DMS114 treated with DMSO at 0.1 percent for 48 hours (cell line): ENCODE measurements at regions not wholly inside any gene's neighbourhood (a gene's known extent, or its start where the extent isn't known, plus 50 kb on each side); places are given as distances from the start of the nearest gene placed in this dataset.

Experiments
- DNase-seq: peaks from one replicate; lab custom pipeline; 2025; ENCODE audit not compliant: unreplicated experiment; lab: John Stamatoyannopoulos, UW

DNA sequence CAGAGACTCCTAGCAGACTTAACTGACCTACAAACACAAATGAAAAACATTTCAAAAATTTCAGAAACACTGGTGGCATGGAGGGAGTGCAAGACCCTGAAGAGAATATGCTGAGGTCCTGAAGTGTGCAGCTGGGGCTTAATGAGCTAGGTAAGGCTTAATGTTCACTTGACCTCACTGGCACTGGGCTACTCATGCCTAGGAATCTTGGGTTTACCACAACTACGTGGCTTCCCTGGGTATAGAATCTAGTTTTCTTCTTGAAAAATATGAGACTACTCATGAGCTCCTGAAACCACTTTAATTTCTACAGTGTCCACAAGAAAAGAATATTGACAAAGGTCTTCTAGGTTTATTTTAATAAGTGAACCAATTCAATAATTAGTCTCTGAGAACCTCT is 139.8 kb downstream of the HNMT start:
- DNase-seq = no peak

DNA sequence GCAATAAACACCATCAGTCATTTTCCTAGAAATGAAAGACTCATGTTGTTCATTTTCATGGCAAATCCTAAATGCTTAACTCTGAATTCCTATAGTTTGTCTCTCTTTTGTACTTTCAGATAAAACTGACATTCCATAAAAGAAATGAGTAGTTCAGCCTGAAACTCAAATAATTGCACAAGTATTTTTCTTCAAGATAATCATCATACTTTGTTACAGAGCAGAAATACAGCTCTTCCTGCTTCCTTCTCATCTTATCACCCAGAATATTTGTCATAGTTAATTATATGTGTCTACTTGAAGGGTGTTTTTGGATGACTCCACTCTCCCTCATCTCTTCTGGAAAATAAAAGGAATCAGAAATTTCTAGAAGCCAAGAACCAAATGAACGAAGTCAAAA is 141.1 kb downstream of the HNMT start:
- DNase-seq = no peak

DNA sequence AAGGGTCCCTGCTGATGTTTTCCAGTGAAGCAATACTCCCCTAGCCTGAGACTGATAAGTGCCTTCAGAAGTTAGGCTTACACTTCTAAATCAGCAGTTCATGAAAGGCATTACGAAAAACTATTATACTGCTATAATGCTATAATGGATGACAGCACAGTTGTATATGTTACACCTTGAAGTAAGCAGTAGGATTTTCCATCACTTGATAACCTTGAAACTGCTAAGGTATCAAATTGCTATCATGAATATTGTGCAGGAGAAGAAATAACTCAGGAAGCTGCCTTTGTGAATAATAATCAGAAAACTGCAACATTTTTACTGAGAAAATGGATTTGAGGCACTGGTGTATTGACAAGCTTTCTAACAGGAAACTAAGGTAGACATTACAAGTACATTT is 142.3 kb downstream of the HNMT start:
- no peak for DNase-seq

DNA sequence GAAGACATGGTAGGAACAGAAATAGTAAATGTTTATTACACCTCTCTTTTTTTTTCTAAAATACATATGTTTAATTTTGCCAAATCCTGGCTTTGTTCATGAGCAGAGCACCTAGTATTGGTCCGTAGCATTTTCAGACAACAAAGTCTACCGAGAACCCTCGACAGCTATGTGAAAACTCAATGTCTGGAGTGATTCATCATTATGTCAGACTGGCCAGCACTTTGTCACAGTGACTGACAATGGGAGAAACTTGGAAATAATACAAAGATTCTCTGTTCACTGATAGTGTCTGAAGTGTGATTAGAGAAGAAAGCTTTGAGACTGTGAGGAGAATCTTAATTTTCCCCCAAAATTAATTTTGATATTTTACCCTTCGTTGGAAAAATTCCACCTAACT is 143.0 kb downstream of the HNMT start:
- DNase-seq = no peak

DNA sequence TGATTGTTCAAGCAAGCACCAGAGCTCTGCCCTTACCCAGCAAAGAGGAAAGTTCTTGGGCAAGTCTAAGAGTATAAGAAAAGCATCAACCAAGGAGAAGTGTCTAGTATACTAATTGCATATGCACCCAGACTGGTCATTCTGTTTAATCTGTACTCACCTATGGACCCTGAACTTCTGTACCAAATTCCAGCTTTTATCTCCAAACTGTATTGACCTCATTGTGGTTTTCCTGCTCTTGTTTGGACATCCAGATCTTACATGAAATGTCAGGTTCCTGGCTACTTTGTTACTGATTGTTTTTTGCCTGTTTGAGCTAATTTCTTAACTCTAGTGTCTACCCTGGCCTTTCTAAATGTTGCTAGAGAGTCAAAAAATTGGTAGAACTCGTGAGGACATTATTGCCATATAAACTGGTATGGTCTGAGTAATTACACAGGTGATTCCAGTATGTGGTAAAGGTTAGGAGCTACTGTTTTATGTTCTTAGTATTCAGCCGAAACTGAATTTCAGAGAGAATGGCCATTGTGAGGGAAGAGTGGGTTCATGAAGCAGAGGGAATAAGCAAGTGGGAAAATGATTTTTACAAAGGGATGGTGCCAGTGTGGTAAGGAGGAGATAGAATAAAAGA is 146.3 kb downstream of the HNMT start:
- DNase-seq = no peak

DNA sequence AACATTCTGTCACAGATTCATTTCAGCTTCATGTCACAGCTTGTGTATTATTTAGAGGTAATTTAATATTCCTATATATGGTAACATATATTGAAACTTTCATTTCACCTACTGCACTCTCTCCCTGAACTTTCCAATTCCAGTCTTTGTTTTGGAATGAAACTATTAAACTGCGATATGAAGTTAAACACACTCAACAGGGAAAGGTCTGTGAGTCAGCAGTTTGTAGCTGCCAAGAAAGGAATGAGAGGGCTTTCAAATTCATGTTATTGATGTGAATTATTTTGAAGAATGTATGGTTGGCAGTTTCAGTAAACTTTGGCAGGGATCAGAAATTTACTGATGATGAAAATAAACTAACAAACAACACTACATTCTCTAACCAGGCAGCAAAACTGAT is 148.3 kb downstream of the HNMT start:
- no peak for DNase-seq

DNA sequence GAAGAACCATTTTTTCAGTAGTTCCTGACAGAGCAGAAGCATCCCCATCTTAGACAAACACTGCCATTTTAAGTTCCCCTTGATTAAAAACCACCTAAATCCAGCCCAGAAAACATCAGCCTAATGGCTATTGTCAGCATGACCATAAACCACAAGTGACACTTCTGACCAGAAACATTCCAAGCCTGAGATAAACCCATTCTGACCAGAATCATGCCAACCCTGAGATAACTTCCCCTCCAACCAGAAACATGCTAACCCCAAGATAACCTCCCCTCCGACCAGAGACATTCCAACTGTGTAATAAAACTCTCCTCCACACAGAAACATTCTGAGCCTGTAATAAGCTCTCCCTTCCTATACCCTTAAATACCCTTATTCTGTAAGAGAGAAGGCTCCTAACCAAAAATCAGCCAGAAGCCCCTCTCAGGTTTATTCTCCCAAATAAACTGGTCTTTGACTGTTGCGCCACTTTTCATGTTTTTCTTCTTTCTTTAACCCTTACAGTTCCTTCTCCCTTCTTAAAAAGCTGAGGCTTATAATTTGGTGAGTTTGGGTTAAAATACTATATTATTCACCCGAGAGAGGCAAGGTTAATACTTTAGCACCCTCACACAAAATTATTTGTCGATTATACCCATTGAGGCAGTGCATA is 149.7 kb downstream of the HNMT start:
- DNase-seq = no peak

DNA sequence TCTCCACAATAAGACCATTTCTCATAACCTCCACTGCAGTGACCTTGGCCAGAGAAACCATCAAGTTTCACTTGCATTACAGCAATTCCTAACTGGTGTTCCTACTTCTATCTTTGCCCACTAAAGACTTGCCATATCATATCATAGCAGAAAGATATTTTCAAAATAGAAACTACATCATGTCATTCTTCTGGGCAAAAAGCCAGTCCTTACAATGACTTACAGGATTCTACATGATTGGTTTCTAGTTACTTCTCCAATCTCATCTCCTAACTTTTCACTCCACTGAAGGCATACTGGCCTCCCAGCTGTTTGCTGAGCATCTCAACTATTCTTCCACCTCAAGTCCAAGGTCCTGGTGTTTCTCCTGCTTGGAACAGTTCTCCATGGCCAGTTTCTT is 151.4 kb downstream of the HNMT start:
- no peak for DNase-seq

DNA sequence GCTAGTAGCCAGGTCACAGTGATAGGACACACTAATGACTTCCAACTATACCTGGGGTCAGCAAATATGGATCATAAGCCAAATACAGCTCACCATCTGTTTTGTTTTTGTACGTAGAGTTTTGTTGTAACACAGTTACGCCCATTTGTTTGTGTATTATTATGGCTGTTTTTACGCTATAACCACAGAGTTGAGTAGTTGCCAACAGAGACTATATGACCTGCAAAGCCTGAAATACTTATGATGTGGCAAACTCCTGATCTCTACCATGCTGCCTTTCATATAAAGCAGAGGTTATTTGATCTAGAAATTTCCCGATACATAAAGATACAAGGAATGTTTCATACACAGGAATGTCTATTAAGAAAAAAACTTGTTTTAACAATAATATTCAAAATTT is 152.2 kb downstream of the HNMT start:
- DNase-seq = no peak

DNA sequence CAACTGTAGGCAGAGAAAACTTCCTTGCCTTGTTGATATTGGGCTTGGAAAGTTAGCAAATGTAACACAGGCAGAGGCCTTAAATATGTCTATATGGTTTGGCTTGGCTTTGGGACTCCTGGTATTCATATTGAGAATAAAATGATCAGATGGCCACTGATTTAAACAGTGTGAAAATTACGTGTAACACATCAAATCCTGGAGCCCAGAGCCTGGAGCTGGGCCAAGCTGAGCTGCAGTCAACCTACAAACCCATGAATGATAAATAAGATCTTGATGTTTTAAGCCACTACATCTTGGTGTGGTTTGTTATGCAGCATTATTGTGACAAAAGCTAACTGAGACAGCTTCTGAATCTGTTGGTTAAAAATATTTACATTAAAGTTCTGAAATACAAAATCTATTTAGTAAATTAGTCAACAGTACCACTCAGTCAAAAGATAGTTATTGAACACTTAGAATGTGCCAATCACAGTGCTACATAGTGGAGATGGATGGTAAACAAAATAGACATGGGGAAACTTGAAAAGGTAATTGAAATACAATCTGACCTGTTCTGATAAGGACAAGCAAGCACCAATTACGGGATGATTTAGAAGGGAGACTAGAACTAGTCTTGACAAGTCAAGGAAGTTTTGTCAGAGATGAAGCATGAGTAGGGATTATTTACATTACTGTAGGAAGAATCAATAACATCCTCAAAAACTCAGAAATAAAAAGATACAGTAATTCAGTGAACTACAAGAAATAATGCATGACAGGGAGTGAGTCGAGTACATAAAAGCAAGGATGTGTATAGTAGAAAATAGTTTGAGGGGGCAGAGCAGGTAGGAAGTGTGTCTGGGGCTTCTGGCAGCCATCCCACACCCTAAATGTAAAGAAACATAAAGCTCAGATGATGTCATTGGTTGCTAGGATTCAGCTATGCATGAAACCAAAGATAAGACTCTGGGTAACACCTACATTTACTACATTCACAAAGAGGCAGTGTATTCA is 157.7 kb downstream of the HNMT start:
- DNase-seq = no peak

DNA sequence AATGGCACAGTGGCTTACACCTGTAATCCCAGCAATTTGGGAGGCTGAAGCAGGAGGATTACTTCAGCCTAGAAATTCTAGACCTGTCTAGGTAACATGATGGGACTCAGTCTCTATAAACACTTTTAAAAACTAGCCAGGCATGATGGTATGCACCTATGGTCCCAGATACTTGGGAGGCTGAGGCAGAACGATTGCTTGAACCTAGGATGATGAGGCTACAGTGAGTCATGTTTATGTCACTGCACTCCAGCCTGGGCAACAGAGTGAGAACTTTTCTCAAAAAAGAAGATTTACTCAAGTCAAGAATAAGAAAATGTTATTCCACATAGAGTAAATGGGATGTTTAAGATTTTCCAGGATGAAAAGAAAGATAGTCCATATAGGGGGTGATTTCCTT is 158.6 kb downstream of the HNMT start:
- DNase-seq = no peak

DNA sequence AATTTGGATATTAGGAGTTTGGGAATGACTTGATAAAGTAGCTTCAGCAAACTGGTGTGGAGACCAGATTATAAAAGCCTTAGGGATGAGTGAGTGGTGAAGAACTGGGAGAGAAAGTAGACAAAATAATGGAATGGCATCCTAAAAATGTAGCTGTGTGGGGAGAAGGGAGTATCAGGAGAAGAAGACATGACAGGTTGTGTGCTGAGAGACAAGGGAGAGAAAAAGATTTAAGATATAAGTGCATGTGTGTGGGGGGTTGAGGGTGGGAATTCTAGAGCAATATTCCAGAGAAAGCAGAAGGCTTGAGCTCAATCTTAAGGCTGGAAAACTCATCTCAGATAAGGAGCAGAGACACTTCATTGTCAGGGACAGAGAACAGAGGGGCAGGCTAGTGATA is 159.5 kb downstream of the HNMT start:
- no peak for DNase-seq

DNA sequence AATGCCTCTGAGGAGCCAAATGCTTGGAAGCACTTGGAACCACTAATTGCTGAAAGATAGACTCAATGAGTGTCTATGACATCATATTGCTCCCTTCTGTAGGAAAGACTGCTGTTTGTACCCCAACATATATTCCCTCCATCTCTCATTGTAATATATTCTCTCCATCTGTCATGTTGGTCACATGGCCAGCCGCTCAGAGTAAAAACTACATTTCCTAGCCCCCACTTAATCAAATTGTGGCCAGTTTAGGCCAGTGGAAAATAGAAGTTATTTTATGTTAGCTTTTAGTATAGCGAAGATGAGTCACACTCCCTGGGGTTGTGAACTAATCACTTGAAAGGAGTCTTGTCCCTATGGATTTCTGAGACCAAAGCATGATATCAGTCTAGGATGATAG is 160.2 kb downstream of the HNMT start:
- DNase-seq = no peak

DNA sequence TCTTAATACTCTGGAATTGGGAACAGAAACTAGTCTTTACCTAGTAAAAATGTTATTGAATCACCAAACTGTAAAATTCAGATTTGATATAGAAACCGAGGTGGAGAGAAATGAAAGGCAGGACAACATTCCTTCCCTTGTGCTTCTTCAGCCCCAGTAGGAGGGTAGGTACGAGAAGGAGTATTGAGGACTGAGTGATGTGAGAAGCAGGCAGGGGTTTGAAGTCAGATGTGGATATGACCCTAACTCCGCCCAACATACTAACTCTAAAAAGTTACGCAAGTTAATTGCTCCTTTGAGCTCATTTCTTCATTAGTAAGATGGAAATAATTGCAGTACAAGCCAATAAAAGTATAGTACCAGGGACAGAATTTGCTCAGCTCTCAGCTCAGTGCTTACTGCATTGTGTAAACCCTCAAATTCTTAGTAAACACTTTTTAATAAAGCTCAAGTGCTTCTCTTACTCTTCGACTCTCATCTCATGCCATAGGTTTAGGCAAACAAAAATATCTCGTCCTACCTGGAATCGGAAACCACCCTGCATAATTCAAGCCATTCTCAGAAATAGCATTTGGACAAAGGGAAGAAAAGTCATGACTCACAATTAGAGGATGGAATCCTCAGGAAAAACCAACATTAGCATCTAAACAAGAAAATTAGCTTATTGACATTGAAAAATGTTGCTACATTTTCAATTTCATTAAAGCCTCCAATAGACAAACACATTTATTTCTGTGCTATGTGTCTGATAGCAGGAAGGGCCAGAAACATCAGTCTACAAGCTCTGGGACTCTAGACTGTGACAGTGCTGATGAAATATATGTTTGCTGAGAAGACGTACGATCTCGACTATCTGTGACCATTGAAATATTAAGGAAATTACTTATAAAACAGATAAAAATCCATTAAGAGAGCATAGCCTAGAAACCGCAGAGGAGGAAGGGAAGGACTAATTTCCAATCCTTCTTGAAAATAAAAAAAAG is 161.3 kb downstream of the HNMT start:
- no peak for DNase-seq

DNA sequence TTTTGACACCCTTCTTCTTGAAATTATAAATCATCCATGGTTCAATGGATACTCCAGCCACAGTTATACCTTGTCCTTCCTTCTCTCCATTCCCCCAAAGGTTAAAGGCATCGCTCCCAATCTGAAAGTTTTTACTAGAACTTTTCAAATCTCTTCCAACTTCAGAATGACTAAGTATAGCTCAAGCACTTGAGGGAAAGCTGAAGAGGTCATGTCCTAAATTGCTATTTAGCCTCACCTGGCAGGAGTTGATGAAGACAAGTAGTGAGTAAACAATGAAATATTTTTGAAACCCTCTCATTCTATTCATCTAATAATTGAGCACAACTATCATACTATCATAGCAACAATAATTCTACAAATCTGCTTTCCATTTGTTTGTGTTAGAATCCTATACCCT is 167.8 kb downstream of the HNMT start:
- no peak for DNase-seq

DNA sequence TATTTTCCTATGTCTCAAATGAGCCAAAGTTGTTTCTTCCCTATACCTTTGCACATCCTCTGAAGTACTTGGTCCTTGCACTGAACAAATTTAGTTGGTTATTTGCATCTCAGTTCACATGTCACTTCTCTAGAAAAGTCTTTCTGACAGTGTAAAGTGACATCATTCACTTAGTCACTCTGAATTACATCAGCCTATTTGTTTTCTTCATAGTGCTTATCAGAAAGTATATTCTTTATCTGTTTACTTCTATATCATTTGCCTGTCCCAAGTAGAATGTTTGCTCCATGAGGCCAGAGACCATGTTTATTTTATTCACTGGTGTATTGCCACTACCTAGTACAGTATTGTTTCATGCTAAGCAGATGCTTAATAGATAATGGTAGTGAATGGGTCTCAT is 173.7 kb downstream of the HNMT start:
- no peak for DNase-seq

DNA sequence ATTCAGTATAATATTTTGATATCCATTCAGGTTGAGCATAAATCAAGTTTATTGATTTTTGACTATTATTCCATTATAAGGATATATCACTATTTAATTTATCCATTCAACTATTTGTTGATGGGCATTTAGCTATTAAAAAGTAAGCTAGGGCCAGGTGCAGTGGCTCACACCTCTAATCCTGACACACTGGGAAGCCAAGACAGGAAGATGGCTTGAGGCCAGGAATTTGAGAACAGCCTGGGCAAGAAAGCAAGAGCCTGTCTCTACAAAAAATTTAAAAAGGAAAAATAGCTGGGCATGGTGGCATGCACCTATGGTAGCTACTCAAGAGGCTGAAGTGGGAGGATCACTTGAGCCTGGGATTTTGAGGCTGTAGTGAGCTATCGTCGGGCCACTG is 183.5 kb downstream of the HNMT start:
- DNase-seq = no peak

DNA sequence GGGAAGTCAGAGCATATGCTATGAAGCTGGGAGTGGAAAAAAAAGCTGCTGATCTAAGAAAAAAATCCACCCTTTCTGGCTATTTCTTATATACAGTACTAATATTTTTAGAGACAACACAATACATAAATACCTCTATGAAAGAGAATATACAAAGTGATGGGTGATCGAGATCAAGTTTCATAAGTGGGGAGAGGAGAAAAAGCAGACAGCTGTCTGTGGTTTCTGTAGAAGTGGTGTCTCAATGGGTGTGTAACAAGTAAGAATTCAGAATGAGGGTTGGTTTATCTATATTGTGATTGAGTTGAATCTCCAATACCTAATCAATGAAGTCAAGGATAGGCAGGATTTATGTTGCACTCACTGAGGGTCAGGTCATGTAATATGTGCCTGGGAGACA is 191.0 kb downstream of the HNMT start:
- DNase-seq = no peak

DNA sequence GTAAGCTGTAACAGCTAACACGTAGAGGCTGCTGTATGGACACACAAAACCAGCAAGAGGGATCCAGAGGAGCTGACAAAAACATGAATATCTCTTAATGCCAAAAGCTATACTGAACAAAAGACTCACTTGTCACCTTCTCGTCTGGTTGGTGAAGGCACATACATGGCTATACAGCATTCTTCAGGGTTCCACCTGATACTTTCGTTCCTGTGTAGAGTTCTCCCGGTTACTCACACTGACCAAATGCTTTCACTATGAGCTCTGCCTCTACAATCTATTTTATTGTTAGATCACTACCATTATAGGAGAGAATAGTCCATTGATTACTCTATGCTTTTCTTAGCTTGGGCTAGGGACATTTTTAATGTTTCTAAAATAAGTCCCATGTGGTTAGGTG is 193.1 kb downstream of the HNMT start:
- DNase-seq = no peak

DNA sequence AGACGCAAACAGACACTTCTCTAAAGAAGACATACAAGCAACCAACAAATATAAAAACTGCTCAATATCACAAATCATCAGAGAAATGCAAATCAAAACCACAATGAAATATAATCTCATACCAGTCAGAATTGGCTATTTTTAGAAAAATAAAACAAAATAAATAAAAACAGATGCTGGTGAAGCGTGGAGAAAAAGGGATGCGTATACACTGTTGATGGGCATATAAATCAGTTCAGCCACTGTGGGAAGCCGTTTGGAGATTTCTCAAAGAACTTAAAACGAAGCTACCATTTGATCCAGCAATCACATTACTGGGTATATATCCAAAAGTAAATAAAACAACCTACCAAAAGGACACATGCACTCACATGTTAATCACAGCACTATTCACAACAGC is 206.2 kb downstream of the HNMT start:
- DNase-seq = no peak

DNA sequence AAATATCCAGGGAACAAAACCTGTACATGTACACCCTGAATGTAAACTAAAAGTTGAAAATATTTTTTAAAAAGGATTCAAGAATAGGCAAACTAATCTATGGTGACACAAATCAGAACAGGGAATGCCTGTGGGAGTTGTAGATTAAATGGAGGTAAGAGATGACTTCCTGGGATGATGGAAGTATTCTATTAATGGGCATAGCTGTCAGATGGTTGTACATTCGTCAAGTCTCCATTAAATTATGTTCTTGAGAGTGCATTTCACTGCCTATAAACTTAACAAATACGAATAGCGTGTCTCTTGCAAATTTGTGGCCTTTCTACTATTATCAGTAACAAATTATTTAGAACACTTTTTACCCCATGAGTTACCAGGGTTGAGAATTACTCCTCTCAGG is 207.0 kb downstream of the HNMT start:
- DNase-seq = no peak
